GM18520 (cell line): ENCODE measurements at regions not wholly inside any gene's neighbourhood (a gene's known extent, or its start where the extent isn't known, plus 50 kb on each side); places are given as distances from the start of the nearest gene placed in this dataset.

Source experiments
- ATAC-seq: cut with Tn5 transposase; IDR thresholded peaks from one replicate; pipeline ENCODE4 v1.9.1; 2021; ENCODE audit not compliant: unreplicated experiment

DNA sequence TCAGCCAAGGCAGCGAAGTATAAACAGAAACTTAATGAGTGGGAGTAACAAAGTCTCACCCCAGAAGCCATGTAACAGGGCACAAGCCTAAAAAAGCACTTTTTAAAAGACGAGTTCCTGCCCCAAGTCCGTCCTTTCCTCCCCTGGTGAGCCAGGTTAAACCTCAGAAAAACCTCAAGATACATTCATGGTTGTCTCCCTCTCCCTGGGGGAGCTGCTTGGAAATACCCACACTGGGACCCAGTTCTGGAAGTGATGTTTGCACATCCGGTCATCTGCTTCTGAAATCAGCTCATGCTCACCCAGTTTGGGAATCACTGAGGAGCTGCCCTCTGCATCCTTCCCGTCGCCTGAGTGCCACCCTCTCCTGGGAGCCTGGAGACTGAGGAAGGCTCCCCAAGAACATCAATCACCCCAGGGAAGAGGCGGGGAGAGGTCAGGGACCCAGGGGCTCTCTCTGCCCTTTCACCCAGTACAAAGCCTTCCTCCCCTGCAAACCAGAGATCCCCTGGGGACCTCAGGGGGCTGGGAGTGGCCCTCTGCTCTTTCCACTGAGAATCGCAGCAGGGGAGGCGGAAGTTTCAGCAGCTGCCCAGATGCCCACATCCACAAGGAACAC lies 150.6 kb upstream of the AGAP1 start:
- ATAC-seq: no peak

DNA sequence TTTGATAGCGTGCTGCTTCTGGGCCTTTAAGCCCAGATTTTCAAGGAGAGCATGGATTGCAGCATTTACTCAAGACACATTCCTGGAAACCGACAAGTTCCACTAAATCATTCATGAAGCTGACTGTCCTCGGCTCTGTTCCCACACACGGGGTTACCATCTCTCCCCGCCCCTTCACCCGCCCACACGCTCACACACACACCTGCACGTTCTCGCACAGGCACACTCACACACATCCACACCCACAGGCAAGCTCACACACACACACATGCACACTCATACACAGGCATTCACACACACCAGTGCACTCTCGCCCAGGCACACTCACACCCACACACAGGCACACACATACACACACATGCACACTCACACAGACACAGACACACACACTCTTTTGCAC lies 150.0 kb upstream of the AGAP1 start:
- no peak for ATAC-seq

DNA sequence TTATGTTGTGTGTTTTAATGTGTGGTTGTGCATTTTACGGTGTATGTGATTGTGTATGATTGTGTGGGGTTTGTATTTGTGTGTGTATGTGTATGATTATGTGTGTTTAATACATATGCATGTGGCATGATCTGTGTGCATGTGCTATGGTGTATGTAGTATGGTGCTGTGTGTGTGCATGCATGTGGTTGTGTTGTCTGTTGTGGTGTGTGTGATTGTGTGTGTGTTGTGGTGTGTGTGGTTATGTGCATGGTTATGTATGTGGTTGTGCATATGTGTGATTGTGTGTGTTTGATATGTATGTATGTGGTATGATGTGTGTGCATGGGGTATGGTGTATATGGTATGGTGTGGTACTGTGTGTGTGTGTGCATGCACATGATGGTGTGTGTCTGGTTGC lies 148.1 kb upstream of the AGAP1 start:
- no peak for ATAC-seq

DNA sequence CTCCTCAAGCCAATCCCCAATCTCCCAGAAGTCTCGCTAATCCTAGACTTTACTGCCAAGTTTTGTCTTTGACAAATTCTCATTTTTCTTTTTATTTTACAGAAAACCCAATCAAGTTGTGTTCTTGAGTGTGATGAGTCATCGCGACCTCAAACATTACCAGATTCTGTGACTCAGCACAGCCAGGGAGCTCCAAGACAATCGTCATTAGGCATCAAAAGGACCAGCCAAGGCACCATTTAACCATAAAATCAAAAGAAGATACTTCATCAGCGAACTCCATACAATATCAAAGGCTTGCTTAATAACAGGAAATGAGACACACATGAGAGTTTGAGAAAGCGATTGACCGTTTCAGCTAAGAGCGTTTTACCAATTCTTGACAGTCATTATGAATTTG lies 146.2 kb upstream of the AGAP1 start:
- ATAC-seq: no peak

GRCh38 chr2:235348329-235348728 lies 145.5 kb upstream of the AGAP1 start:
- no peak for ATAC-seq

- ATAC-seq: no peak
Observed at GRCh38 chr2:235350234-235350633, 143.6 kb upstream of the AGAP1 start.

DNA sequence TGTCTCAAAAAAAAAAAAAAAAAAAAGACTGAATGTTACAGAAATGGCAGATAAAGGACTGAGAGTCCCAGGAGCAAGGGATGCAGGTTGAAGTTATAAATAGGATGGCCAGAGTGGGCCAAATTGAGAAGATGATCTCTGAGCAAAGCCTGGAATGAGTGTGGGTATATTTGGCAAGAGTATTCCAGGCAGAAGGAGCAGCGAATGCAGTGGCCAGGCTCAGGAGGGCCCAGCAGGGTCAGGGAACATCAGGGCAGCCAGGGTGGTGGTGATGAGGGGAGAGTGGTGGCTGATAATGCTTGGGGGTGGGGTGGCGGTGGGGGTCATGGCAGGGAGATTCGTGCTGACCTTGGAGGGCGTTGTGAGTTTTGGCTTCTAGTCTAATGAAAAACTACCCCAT lies 141.3 kb upstream of the AGAP1 start:
- no peak for ATAC-seq

DNA sequence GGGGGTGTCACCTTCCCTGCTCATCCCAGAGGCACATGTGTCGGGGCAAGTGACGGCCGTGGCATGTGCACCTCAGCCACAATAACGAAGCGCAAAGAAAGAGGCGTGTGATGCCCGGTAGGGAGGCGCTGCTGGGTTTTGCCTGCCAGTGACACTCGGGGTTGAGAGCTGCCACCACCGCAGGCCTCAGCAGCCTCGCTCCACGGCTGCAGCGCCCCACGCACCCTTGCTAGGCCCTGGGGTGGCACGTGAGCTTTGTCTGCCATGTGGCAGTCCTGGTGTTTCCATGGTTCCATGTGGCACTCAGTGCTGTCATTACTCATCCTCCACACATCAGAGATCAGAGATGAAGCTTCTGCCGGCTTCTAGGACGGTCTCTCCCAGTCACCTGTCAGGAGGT lies 136.0 kb upstream of the AGAP1 start:
- ATAC-seq: no peak

DNA sequence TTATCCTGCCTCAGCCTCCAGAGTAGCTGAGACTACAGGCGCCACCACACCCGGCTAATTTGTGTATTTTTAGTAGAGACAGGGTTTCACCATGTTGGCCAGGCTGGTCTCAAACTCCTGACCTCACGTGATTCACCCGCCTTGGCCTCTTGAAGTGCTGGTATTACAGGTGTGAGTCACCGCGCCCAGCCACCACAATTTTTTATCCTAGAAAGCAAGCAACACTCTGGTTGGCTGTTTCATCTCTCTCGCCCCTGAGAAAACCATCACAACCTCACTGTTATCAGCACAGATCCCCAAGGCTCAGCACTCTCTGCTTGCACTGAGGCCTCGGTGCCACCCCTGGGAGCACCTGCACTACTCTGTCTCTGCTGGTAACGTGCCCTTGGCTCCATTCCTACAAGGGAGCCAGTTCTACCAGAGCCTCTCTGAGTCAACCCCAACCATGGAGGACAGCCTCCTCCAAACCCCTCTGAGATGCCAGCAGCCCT lies 134.8 kb upstream of the AGAP1 start:
- ATAC-seq: no peak

- no peak for ATAC-seq
Observed at GRCh38 chr2:235360446-235360845, 133.4 kb upstream of the AGAP1 start.

DNA sequence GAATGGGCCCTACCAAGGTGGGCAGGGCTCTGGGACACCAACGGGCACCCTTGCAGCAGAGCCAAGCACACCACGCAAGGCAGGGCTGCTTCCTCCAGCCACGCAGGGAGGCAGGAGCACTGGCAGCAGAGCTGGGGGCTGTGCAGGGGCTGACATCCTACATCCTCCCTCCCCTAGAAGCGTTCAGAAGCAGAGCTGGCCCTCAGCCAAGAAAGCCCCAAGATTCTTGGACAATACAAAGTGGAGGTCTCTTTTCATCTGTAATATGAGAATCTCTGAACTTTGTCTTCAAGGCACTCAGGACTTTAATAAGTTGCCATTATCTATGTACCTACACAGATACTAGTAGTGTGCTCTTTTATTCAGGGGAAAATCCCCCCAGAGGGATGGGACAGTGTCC lies 128.1 kb upstream of the AGAP1 start:
- ATAC-seq: no peak

DNA sequence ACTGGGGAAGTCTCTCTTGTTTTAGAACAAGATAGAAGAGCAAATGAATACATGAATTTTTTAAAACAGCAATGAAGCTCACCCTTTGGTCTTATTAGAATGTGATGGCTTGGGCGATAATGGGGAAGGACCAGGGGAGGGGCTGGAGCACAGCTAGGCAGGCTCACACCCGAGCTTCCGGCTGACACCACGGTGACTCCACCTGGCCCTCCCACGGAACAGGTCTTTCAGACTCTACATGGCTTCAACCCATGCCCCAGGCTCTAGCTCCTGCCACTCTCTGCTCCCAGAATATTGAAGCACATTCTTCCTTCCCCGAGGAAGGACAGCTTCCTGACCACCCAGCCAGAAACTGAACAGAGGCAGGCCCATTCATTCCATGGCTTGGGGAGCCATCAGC lies 127.5 kb upstream of the AGAP1 start:
- no peak for ATAC-seq

DNA sequence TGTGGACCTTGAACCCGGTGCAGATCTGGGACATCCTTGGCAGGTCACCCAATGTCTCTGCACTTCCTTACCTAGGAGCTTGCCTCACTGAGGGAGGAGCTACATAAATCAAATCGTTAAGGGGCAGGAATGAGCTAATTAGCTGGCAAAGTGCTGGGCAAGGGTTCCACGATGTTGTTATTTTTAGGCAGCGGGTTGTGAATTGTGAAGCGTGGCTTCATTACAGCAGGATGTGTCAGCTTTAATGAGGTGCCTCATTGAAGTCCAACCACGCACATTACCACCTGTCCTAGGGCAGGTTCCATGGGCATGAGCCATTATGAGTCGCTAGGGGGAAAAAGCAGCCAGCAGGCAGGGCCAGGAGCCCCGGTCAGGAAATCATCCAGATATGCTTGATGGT lies 127.0 kb upstream of the AGAP1 start:
- no peak for ATAC-seq

- no peak for ATAC-seq
Observed at GRCh38 chr2:235371018-235371417, 122.8 kb upstream of the AGAP1 start.

DNA sequence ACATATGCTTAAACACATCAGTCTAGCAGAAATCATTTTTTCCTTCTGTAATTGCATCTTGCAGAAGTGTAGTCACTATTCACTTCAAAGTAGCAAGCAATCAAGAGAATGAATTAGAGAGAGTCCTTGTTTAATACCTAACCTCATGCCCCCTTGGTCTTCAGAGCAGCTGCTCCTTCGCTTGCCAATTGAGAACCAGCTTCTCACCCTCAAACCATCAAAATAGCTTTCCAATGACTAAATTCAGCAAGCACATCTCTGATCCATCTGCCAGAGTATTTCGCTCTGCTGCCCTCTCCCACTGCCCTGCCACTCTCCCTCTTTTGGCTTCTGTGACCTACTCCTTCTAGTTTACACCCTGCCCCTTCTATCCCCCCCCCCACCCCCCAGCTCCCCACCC lies 120.7 kb upstream of the AGAP1 start:
- no peak for ATAC-seq

DNA sequence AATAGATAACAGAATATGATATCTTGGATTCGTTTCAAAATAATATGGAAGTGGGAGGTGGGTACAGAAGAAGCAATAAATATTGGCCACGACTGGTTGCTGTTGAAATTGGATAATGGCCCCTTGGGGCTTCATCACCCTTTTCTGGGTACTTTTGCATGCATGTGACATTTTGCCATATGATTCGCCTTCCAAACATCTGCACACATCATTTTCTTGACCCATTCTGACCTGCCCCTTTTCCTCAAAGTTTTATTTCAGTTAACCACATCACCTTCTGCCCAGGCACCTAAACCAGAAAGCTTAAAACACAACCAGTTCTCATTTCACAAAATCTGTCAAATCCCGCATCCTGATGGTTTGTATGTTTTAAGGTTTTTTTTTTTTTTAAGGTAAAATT lies 116.7 kb upstream of the AGAP1 start:
- ATAC-seq: no peak

GRCh38 chr2:235378246-235378645 lies 115.6 kb upstream of the AGAP1 start:
- ATAC-seq: no peak

GRCh38 chr2:235378944-235379343 lies 114.9 kb upstream of the AGAP1 start:
- ATAC-seq: no peak

GRCh38 chr2:235381261-235381912 lies 112.5 kb upstream of the AGAP1 start:
- ATAC-seq: no peak

DNA sequence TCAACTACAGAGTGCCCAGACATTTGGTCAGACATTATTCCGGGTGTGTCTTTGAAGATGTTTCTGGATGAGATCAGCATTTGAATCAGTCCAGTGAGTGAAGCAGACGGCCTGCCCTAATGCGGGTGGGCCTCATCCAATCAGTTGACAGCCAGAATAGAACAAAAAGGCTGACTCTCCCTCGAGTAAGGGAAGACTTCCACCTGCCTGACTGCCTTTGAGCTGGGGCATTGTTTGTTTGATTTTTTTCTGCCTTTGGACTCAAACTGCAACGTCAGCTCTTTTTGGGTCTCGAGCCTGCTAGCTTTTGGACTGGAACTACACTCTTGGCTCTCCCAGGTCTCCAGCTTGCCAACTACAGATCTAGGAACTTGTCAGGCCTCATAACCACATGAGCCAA lies 111.7 kb upstream of the AGAP1 start:
- ATAC-seq: no peak

GRCh38 chr2:235382601-235383000 lies 111.2 kb upstream of the AGAP1 start:
- ATAC-seq: no peak

DNA sequence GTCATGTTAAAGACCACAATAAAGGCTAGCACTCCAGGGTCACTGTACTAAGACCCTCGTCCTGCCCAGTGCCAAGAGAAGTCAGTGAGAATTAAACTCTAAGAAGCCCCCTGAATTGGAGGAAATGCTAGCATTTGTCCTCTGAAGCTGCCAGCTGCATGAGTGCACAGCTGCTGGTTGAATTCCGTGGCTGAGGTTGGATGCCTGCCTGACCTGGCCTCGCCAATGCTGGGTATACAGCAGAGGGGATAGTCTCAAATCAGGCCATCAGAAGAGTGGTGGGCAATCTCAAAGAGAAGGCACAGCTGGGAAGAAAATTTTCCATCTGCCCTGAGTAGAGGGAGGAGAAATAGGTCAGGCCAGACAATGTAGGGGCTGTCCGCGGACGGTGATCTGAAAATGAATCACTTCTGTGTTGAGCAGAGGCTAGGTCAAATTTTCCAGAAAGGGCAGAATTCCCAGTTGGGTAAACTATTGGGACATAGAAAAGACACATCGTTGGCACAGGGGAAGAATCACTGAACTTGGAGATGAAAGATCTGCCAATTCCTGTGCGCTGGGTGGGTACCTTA lies 110.5 kb upstream of the AGAP1 start:
- ATAC-seq: no peak

DNA sequence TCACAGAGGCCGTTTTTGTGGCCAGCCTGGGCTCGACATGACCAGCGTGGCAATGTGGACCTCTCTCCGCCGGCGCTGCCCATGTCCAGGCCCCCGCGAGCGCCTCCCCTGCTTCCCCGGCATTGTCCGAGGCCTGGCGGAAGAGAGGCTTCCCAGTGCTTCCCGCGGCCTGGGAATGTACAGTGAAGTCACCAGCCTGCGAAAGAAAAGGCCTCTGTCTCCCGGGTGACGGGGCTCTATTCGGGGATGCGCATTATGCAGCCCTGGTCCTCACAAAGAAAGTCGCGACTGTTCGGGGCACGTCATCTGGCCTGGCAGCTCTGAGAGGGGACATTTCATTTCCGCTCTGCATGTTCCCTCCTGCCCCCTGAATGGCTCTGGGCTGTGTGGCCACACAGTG lies 109.2 kb upstream of the AGAP1 start:
- ATAC-seq: no peak
